ENCODE measurements at regions not wholly inside any gene's neighbourhood (a gene's known extent, or its start where the extent isn't known, plus 50 kb on each side); places are given as distances from the start of the nearest gene placed in this dataset.

DNA sequence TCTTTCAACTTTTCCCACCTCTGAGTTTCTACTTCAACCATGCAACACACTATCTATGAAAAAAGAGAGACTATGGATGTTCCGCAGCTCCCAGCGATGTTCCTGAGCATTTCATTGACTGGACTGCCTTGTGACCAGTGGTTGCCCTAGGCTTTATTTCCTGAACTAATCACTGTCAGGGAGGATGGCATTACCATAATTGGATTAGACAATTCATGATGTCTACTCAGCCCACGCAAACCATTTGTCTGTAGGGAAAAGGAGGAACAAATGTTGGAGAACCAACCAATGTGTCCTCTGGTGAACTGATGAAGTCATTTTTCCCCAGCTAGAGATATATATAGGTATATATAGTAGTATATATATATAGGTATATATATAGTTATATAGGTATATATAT, 229.3 kb upstream of the MCTP2 start:
- no peak for DNase-seq

DNA sequence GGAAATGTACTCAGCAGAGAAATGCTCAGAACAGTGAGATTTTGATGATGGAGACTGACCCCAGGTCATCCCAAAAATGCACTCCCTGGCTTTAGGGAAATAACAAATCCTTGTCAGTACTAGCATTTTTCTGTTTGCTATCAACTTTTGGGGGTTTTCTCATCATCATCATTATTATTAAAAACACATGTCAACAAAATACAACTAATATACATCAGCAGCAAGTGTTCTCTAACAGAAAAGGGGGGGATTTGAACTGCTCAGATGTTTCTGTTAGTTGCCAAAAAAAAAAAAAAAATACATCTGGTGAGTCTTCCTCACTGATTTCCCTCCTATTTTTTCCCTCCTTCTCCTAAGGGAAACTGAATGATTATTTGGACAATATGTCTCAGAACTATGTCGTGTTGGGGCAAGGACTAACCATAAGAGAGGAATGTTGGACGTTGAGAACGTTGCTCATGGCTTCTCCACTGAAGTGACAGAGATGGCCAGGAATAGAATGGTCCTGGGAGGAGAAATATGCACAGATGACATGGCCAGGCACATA, 230.0 kb upstream of the MCTP2 start:
- no peak for DNase-seq

DNA sequence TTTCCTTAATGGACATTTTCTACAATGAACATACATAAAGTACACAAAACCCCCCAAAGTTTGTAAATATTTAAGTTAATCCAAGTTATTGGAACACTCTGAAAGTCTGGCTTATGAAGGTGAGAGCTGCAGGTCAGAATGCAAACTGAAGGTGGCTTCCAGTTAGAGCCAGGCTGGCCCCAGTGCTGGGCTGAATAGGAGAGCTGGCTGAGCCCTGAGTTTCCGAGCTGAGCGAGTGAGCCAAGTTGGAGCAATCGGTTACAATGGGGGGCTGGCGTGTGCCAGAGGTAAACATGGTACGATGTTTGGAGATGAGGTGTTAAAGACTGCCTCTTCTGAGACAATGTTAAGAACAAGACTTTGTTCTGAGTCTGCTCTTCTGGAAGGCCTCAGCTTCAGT, 230.8 kb upstream of the MCTP2 start:
- DNase-seq = no peak

DNA sequence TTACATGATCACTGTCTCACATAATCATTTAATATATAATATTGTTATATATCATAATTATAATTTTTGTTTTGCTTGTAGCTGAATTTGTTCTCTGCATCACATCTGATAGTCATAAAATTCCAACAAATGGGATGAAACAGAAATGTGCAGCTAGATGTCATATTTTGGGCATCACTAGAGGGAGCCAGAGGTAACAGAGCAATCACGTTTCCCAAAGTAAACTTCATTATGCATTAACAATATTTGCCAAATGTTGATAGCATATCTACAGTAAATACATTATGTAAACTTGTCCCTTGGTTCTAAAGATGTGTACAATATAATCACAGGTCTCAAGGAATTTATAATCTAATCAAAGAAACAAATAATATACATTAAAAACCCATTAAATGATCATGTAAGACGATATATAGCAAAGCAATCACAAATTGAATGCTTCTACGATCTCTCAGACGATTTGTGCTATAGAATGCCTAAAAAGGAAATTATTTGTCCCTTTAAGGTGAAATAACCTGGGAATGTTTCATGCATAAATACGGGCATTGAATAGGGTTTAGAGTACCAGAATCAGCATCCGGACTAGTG, 234.2 kb upstream of the MCTP2 start:
- DNase-seq = no peak

DNA sequence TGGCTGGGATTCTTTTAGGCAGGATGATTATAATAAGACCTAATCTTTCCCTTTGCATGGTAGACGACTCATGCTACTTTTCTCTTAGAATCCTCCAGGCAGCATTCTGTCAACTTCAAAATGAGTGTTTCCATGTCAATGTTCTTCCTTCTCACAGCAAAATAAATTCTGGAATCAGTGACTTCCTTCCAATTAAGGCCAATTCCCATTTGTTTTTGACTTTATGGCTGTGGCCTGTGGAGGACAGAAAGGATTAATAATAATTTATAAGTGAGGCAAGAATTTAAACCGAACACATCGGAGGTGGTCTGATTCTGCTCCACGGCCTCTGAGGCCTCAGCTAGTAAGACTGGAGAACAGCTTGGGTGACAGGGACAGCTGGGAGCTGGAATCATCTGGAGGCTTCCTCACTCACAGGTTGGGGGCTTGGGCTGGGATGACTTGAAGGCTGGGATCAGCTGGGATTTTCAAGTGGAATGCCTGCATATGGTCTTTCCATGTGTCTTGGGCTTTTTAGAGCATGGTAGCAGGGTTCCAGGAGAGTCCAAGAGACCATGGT, 241.8 kb upstream of the MCTP2 start:
- no peak for DNase-seq

DNA sequence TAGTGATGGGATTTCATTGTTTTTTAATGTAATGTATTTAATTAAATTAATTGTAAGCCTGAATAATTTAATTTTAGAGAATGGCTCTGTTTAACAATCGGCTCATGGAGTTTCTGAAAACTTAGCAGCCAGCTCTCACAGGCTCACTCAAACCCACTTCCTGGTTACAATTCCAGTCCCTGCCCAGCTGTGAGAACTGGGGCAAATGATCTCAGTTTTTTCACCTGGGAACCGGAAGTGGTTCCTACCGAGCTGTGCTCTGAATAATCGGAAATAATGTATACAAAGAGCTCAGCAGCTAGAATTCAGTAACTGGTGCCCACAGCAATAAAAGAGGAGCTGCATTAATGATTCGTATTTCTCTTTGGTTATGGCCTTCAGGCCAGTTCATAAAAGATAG, 244.3 kb upstream of the MCTP2 start:
- no peak for DNase-seq

DNA sequence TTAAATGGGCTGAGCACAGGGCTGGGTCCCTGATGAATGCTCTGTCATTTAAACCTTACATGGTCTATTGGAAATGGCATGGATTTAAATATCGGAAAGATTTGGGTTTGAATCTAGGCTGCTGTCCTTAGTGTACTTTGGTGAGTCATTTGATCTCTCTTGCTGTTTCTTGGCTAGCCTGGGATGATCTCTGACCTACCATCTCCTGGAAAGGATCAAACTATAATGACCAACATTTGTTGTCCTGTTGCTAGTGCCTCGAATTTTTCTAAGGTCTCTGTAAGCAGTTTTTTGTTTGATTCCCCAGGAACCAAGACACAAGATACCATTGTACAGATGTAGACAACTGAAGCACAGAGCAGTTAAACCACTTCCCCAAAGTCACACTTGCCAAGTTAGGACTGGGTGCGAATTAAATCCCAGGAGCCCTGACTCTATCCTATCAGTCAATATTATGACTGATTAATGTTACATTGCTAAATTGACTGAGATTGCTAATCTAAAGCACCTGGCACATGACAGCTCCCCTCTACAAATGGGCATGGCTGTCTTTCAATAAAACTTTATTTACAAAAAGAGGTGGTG, 244.9 kb upstream of the MCTP2 start:
- DNase-seq = no peak

DNA sequence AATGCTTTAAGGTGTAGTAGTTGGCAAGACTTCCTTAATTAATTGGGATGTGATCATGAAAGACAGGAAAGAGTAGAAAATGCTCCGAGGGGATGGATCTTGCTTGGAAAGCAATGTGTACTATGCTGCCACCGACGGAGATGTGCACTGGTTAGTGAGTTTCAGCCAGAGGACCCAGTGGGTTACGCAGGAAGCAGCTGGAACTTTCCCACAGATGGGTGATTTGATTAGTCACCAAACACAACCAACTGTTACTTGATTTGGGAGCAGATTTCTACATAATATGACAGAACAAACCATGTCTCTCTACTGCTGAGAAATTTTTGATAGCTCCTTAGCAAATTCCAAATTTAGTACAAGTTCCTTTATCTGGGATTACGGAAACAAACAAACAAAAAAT, 245.4 kb upstream of the MCTP2 start:
- DNase-seq = no peak

DNA sequence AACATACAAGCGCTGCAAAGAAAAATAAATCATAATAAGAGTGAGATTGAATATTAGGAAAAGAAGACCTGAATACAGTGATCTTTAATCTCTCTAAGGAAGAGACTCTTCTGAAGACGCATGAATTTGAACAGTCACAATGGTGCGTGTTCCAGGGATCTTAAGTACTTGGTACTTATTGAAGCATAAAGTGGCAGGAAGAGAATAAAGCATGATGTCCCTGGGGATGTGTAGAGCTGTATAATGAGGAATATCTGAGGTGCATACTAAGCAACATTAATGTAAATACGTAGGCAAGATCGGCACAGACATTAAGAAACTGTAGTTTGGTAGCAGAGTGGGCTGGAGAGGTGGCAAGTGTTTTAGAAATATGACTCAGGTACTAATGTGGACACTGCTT, 246.2 kb upstream of the MCTP2 start:
- DNase-seq = no peak

DNA sequence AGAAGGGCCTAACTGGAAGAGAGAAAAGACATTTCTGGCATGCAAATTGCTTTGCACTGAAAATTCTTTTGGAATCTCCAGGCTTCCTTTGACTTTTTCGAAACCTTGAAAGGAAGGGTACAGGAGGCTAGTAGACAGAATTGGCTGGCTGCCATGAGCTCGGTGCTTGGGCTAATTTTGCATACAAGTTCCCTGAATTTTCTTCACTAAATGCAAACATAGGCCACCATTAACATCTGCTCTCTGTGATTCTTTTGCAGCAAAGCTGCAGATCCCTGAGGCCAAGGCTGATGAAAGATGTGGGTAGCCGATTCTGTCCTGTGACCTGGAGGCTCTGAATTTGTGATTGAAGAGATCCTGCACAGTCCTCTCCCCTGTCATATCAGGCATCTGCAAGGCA, 247.8 kb upstream of the MCTP2 start:
- DNase-seq = peak; percentile 15

DNA sequence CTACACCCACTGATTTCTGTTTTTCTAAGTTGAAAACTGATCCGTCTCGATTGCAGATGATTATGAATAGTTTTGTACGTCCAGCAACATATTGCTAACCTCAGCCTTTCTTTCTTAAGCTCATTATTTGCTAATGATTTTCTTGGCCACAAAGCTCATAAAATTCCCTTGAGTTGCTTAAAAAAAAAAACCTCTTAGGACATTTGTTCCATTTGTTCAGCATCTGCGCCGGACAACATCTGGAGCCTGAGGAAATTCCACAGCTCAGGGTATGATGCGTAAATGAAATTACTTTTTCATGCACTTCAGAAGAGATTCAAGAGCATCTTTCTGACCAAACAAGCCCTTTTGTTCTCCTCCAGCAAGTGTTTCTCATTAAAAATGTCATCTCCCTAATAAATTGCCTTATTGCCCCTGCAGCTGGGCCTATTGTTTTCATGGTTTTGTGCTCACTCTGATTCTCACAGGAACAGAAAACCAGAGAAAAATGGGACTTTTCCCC, 249.1 kb upstream of the MCTP2 start:
- no peak for DNase-seq

DNA sequence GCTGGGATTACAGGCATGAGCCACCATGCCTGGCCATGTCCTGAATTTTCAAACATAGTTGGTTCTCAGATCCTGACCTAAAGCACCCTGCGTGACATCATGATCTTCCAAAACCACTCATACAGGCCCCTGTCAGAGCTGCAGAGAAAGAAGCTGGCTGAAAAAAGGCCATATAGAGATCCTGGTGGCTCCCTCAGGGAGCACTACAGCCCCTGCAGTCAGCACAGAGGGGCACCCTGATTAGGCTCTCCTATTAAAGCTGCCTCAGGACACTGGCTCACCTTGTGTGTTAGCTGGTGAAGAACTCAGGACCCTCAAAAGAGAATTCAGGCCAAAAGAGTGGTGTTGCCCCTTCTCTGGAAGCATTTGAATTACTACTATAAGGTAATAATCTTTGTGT, 249.7 kb upstream of the MCTP2 start:
- DNase-seq = no peak

DNA sequence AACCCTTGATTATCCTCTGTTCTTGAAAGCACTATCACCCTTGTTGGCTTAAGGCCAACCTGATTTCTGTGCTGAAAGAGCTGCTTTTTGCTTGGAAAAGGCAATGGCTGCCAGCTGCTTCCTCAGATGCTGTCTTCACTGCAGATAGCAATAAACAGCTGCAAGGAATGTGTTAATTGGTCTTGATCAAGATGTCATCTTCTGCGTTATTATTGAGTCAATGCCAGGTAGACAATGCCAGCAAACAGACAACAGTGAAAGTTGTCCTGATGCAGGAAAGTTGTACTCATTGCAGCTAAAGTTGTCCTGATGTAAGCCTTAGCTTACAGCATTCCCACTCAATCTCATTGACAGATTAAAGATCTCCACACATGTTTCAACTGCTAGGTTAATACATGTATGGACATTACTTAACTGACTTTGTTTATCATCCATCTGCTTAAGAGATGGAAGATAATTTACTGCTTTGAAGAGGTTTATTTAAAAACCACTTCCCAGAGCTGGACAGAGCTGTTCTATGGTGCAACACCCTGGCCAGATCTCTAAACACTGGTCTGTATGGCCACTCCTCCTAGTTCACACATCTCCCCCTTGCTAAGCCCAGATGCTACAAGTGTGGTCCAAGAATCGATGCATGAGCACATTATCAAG, 251.0 kb upstream of the MCTP2 start:
- no peak for DNase-seq

DNA sequence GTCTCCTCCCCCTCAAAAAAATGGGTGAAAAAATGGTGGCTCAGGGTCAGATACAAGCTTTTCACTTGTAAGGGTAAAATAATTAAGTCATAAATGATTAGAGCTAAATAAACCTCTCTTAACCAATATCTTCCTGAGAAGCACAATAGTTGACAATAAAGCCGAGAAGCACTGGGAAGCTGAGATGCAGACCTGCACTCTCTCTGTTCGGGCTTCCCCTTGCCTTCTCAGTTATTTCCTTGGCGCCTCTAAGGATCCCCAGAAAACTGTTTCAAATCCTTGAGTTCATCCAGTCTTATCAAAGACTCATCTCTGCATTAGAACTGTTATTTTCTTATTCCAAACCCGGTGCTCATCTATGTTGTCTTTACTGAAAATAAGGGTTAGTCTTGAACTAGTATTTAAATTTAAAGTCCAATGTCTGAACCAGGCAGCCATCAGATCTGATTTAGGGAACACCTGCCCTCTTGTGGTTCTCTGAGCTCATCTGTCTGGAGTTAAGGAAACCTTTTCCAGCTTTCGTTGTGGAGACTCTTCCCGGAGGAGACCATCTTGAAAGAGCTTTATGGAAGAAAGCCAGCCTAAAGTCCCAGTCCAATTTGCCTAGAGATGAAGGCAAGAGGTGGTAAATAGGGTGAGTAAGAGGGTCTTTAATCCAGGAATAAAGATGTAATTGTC, 256.4 kb upstream of the MCTP2 start:
- peak; percentile 65 for DNase-seq

DNA sequence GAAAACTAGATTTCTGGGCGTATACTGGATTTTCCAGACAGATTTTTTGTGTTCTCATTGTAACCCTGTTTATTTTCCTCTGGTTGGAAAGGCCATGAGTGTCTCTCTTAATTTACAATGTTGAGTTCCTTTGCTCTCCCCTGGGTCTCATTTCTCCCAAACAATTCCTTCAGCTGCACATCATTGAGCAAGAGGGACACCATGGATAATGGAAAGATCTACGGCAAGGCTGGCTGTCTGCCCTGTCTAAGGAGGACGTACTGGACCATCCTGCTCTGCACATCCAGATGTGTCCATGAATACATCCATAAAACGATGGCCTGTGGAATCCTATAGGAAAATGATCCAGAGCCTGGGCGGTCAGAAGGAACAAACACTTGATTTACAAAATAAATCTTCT, 258.1 kb upstream of the MCTP2 start:
- no peak for DNase-seq

DNA sequence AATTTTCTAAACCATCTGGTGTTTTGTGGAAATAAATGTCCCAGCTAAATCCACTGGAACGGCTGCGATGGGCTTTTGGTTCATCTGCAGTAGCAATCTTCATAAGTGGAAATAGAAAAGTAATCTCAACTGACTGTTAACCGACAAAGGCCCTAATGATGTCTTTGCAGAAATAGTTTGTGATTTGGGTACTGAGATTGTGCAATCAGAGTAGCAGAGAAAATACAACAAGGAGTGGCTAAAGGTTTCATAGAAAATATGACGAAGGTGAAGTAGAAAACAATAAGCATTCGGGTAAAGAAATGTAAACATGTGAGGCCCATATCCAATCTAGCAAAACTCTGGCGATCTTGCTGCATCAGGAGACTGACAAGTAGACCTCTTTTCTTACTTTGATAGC, 262.6 kb upstream of the MCTP2 start:
- no peak for DNase-seq

DNA sequence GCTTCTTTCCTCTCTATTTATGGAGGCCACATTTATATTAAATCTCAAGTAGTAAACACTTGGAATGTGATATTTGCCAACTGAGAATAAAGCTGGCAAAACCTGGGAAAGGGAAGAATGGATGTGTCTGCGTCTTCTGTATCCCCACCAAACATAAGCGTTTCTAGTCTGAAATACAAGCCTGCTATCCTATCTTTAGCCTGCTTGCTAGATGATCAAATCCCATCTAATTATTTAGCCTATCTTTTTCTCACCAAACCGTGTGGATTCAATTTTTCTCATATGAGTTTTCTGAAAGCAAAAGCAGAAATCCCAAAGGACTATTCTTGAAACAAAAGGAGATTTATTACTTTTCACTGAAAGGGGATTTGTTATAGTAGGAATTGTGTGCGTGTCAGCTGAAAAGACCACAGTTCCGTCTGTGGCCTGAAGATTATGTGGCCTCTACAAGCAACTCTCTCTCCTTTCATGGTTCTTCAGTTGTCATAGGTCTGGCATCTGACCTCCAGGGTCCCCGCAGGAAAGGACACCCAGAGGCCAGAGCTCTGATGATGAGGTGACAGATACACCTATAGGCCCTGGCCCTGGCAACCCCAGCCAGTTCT, 266.0 kb upstream of the MCTP2 start:
- no peak for DNase-seq

DNA sequence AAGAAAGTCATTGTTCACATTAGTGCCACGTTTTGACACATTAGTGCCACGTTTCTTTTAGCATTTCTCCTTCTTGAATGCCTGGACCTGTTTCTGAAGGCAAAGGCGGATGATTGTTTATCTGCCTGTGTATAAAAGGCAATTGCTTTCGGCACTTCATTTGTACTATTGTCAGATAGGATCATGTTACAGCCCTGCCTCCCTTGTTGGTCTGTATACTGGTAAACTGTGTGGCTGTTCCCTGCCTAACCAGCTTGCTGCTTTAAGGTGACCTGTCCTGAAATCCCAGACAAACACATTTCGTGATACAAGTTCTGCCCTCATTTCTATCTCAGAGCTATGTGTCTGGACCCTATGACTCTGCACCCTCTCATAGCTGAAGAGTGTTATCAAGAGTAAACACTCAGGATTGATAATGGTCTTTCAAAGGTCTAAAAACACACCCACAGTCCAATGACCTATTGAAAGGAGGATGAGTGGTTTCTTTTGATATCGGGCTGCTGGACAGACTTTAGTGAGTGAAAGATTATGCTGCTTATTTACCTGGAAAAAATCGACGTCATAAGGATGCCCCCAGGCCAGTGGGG, 276.3 kb upstream of the MCTP2 start:
- DNase-seq = no peak

DNA sequence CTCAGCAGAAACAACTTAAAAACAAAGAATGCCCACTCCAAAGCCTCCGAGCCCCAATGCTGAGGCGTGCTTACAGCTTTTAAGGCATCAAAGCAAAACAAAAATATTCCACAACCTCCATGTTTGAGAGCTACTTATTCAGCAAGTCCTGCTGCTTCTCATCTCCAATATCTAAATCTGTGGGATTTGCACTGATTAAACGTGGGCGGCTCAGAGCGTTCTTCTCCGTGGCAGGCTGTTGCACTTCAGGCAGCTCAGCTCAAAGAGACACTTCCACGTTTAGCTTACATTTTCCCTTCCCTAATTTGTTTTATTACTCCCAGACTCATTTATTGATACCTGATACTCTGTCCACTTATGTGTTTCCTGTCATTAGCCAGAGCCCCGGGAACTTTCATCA, 282.6 kb upstream of the MCTP2 start:
- peak; percentile 46 for DNase-seq

DNA sequence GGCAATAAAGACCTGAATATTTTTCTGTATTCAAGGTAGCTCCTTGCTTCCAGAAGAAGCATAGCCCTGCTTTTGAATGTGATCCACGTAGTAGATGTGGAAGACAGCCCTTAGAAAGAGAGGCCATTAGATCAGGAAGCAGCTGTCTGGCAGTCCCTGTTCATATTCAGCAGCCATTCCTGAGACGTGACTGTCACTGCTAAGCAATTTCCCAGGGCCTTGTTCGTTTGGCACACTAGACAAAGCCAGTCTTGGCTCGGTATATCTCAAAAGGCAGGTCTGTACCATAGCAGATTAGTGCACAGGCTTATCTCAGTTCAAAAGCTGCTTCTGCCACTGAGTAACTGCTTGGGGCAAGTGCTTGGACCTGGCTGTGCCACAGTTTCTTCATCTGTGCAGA, 287.8 kb upstream of the MCTP2 start:
- no peak for DNase-seq

DNA sequence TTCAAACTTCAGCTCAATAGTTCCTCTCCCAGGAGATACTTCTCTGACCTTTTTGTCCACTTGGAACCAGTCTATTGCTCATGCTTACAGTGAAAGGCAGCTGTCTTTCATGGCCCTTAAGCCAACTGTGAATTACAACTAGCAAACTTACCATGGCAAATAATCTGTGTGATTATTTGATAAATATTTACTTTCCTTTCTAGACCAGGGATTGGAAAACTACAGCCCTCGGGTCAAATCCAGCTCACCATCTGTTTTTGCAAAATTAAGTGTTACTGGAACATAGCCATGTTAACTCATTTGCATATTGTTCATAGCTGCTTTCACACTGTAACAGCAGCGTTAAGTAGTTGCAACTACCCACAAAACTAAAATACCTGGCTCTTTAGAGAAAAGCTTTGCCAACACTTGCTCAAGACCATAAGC, 289.1 kb upstream of the MCTP2 start:
- peak; percentile 40 for DNase-seq

DNA sequence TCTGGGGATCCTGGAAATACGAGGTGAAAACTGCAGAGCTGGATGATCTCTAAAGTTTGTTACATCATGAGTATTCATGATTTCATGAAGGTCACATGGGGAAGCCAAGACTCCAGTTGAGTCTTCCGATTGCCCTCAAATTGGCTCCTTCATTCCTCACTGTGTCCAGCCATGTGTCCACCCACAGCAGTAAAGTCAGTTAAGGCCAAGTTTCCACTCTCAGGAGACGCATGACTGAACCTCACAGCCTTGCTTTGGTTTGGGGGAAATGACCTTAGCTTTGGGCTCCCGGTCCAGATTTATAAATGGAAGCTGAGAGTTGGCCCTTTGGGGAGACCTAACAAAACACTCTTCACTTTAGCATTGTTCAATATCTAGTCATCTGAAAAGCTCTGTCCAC, 289.7 kb upstream of the MCTP2 start:
- DNase-seq = no peak

DNA sequence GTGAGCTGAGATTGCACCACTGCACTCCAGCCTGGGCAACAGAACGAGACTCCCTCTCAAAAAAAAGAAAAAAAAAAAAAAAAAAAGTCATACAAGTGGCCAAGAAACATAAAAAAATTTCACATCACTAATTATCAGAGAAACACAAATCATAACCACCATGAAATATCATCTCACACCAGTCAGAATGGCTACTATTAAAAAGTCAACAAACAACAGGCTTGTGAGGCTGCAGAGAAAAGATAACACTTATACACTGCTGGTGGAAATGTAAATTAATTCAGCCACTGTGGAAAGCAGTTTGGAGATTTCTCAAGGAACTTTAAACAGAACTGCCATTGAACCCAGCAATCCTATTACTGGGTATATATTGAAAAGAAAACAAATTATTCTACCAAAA, 291.1 kb upstream of the MCTP2 start:
- no peak for DNase-seq
